ENCODE measurements at regions not wholly inside any gene's neighbourhood (a gene's known extent, or its start where the extent isn't known, plus 50 kb on each side); places are given as distances from the start of the nearest gene placed in this dataset.
A peak's percentile ranks its signal among the peaks of the same experiment; 100 is the strongest.

DNA sequence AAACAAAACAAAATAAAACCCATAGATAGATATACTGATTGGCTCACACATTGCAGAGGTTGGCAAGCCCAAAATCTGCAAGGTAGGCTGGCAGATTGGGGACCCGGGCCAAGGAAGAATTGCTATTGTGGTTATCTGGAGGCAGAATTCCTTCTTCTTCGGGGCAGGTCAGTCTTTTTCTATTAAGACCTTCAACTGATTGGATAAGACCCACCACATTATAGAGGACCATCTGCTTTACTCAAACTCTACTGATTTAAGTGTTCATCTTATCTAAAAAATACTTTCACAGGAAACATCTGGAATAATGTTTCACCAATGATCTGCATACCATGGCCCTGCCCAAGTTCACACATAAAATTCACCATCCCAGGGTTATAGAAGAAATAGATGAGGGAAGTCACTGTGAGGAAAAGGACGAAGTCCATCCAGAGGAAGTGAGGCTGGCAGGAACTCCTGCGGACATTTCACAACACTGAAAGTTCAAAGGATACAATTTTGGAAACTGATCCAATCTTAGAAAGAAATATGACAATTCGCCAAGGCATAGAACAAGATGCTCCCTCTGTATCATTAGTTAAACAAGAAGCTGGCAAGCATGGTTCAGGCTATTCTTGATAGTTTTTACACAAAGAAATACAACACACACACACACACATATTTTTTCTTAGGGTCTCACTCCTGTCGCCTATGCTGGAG lies 127.6 kb upstream of the MED13L start:
- no peak for DNase-seq

DNA sequence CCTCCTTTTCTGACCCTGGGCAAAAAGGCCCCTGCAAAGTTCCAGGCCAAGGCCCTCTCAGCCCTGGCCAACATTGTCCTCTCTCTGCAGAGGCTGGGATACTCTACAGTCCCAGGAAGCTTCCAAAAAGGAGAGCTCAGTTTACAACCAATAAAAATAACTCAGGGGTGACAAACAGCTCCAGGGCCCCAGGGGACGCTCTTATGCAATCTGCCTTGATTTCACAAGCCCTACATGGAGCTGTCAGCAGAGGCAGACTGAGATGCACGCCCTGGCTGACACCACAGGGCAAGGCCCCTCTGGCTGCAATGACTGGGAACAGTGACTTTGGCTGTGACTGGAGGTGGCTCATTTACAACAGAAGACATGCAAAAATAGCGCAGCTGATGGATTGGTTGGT lies 129.0 kb upstream of the MED13L start:
- no peak for DNase-seq

DNA sequence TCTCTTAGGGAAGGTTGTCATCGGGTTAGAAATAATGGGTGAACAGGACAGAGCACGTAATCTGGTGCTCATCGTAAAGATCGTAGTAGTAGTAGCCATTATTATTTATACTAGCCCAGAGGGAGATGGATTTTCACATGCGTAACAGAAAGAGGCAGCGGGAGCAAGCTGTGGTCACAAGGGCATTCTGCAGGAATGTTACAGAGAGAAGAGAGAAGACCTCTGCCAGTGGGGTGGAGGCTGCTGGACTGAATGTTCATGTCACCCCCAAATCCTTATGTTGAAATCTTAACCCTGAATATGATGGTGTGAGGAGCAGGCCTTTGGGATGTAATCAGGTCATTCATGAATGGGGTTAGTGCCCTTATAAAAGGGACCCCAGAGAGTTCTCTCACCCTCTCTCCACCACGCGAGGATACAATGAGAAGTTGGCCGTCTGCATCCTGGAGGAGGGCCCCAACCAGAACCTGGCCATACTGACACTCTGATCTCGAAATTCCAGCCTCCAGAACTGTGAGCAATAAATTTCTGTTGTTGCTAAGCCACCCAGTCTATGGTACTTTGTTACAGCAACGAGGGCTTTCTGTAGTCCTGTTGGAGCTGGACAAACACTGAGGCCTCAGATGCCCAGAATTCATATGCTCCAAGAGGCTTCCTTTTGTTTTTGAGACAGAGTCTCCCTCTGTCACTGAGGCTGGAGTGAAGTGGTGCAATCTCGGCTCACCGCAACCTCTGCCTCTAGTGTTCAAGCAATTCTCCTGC lies 131.2 kb upstream of the MED13L start:
- DNase-seq: no peak

DNA sequence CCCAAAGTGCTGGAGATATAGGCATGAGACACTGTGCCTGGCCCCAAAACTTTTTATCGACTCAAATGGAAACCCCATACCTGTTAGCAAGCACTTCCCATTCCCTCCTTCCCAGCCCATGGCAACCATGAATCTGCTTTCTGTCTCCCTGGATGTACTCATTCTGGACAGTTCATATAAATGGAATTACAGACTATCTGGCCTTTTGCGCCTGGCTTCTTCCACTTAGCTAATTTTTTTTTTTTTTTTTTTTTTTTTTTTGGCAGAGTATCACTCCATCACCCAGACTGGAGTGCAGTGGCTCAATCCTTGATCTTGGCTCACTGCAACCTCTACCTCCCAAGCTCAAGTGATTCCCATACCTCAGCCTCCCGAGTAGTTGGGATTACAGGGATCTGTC lies 134.5 kb upstream of the MED13L start:
- no peak for DNase-seq

DNA sequence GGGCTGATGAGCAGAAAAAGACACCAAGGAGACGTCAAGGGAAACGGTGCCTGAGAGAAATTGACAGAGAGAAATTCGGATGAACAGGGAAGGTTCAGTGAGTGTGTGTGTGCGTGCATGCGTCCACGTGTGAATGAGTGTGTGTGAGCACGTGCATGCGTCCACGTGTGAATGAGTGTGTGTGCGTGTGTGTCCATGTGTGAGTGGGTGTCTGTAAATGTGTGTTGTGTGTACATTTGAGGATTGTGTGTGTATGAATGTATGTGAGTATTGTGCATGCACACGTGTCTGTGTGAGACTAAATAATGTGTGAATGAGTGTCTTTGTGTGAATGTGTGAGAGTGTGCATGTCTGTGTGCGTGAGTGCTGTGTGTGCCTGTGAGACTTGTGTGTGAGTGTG lies 137.4 kb upstream of the MED13L start:
- no peak for DNase-seq

DNA sequence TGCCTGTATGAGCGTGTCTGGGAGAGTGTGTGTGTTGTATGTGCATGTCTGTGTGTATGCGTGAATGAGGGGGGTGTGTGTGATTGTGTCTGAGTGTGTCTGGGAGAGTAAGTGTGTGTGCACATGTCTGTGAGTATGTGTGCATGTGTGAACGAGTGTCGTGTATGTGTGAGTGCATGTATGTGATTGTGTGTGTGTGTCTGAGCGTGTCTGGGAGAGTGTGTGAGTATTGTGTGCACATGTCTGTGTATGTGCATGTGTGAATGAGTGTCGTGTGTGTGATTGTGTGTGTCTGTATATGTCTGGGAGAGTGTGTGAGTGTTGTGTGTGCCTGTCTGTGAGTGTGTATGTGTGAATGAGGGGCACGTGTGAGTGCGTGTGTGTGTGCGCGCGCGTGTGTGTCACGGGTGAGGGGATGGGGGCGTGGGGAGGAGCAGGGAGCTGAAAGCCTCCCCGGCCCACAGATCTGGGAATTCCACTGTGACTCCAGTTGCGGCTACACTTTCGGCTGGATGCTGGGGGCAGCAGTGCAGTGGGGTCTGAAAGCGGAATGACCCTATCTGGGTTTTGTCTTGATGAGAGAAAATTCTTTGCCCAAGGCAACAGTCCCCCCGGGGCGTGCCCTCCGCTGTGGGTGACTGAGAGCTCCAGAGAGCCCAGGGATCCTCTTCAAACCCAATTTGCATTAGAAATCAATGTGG lies 138.1 kb upstream of the MED13L start:
- DNase-seq: no peak

DNA sequence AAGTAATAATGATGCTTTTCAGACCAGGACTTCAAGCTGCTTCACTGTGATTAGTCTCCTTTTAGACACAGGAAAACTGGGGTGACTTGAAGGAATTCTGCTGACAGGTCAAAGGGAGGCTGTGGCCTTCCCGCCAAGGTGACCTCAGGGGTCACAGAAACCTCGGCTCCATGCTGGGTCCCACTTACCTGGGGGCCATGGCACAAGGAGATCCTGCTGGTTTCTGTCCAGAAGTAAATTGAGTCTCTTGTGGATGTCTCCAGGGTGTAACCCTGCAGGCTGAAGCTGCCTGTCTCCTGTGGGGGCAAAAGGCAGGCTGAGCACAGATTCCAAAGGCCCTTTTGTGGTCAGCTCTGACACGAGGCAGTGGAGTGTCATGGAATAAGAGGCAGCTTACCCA lies 138.7 kb upstream of the MED13L start:
- DNase-seq: no peak

DNA sequence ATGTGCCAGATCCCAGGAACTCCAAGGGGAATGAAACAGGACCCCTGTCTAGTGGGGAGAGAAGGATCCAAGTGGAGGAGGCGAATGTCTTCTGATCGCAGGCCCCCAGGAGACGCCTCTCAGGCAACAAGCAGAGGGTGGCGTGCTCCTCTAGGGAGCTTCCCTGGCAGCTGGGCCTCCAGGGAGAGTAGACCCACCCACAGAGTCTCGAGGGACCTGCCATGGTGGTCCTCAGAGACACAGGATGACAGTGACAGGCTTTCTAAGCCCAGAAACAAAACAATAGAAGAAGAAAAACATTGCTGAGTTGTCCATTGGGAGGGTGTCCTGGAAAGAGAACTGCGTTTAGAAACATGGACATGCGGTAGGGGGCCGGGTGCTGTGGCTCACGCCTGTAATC lies 140.6 kb upstream of the MAP1LC3B2 start:
- DNase-seq: no peak

DNA sequence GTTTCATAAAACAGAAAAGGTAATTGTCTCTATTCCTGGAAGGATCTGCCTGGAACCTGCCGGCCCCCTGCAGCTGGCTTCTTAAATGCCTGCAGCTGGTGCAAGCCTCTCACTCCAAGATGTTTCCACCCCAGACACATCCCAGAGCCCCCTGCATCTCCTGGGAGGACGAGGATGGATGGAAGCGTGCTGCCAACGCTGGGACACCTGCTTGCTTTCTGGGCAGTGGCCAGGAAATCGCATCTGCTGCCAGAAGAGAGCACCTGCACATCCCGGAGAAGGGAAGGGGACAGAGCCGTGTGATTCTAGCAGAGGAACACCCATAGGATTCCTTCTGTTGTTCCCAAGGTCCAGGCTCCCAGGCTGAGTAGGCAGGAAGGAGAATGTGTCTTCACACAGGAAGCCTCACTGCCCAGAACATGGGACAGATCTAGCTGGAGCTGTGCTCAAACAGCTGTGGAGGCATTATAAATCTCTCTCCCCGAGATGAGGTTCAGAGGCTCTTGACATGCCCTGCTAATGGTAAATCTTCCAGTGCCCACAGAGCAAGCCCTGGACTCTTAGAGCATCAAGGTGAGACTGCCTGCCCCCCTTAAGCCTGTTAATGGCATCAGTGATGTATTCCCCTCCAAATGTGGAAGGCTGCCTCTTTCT lies 138.8 kb upstream of the MAP1LC3B2 start:
- no peak for DNase-seq

DNA sequence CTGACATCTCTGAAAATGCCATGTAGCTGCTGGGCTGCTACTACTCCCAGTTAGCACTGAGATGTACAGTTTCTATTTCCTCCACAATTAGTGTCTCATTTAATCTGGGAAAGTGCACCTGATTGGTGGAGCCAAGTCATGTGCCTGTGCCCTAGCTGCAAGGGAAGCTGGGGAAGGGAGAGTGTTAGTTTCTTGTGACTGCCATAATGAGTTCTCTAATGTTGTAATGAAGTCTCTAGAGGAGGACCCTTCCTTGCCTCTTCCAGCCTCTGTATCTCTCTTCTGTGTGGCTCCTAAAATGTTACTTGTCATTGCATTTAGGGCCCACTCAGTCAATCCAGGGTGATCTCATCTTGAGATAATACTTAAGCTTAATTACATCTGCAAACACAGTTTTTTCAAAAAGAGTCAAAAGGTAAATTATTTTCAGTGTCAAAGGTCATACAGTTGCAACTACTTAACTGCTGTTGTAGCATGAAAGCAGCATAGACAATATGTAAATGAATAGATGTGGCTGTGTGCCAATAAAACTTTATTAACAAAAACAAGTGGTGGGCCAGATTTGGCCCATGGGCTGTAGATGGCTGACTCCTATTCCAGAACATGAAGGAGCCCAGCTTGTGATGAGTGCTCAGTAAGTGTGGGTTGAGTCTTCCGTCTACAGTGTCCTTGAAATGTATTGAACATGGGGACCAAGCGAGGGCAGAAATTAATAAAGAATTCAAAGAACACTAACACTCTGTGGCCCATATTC lies 137.2 kb upstream of the MAP1LC3B2 start:
- DNase-seq: no peak

DNA sequence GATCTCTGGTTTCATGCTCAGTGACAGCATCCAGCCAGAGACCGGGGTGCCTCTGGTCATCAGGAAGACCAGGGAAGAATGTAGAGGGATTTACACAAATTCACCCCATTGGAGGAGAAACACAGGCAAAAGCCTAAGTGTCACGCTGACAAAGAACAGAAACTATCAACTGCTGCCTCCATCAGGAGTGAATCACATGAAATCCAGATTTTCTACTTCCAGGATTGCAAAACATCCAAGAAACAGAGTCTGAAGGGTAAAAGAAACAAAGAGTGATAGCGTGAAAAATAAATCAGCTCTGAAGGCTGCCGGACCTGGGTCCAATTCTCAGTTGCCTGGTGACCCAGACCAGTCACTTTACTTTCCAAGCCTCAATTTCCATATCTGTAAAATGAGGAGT lies 136.1 kb upstream of the MAP1LC3B2 start:
- peak; percentile 58 for DNase-seq

DNA sequence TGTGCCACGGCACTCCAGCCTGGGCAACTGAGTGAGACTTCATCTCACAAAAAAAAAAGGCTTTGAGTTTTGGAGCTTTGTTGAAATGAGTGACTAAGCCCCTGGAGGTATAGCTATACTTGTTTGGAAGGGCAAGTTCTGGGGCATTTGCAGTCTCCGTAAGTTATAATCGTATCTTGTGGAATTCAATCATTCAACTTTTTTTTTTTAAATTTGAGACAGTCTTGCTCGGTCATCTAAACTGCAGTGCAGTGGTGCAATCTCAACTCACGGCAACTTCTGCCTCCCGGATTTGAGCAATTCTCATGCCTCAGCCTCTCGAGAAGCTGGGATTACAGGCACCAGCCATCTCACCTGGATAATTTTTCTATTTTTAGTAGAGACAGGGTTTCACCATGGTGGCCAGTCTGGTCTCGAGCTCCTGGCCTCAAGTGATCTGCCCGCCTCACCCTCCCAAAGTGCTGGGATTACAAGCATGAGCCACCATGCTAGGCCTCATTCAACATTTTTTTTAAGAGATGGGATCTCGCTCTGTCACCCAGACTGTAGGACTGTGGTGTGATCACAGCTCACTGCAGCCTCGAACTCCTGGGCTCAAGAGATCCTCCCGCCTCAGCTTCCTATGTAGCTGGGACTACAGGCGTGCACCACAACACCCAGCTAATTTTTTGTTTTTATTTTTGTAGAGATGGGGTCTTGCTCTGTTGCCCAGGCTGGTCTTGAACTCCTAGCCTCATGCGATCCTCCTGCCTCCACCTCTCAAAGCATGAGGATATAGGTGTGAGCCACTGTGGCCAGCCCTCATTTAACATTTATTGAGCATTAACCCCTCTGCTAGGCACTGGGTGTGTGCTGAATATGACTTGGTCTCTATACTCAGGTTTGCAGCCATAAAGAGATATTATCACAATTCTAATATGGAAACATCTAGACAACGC lies 133.7 kb upstream of the MAP1LC3B2 start:
- no peak for DNase-seq

DNA sequence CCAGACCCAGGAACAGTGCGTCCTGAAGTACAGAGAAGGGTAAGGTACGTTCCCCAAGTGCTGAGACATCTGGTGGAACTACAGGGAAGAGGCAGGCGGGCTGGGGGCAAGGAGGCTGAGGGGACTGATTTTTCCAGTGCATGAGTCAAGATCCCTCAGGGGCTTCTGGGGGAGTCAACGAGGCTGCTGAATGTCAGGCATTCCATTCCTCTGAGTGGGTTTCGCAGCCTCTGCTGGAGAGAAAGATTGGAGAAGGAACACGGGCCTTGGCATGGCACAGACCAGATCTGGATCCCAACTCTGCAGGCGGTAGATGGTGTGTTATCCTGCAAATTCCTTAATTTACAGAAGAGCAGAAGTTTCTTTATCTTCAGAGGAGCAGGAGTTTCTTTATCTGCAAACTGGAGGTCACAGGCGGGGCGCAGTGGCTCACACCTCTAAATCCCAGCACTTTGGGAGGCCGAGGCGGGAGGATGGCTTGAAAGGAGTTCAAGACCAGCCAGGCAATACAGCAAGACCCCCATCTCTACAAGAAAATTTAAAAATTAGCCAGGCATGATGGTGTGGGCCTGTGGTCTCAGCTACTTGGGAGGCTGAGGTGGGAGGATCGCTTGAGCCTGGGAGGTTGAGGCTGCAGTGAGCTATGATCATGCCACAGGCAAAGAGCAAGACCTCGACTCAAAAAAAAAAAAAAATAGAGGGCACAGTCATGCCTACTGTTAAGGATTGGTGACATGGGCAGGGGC lies 132.6 kb upstream of the MAP1LC3B2 start:
- DNase-seq: peak; percentile 94

DNA sequence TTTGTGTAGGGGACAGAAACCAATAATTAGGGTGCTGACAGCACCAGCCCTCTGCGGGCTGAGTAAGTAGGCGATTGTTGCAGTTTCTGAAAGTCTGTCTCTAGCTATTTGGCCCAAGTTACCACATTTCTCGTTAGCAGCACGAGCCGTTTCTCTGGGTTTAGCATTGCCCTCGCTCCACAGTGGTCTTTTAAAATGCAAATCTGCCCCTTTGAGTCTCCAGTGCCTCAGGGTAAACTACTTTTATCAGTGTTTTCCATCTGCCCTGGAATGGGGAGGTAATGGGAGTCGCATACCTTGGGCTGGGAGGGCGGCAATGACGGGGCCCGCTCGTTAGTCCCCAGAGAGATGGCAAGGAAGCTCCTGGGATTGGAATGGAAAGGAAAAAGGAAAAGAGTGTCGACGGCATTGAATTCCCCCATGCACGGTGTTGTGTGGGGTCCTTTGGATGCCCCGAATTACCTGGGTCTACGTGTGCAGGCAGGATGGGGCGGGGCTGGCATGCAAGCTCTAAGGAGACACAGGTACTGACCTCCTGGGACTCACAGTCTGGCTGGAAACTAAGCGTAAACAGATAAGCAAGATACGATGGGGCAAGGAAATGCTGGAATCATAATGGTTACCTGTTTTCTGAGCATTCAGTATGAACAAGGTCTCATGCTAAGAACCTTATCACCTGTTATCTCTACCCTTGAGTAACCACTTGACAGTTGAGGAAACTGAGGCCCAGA lies 131.8 kb upstream of the MAP1LC3B2 start:
- DNase-seq: no peak

DNA sequence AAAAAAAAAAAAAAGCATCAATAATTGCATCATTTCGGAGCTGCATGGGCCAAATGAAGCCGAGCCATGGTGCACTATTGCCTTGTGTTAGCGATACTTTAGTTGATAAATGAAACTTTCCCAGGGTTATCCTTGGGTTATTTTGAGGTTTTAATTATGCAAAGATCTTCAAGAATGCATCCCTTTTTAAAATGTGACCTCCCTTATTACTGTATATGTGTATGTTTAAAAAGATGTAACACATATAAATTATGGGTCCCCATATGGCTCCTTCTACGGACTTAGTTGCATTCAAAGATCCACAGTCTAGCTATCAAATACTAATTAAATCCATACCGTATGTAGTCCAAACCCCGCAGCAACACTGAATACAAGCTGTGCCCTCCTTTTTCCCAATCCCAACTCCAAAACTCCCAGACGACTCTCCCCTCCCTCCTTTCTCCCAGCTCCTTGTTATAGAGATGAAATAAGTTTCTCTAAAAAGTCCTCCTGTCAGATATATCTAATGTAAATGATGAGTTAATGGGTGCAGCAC lies 129.3 kb upstream of the MAP1LC3B2 start:
- DNase-seq: no peak

DNA sequence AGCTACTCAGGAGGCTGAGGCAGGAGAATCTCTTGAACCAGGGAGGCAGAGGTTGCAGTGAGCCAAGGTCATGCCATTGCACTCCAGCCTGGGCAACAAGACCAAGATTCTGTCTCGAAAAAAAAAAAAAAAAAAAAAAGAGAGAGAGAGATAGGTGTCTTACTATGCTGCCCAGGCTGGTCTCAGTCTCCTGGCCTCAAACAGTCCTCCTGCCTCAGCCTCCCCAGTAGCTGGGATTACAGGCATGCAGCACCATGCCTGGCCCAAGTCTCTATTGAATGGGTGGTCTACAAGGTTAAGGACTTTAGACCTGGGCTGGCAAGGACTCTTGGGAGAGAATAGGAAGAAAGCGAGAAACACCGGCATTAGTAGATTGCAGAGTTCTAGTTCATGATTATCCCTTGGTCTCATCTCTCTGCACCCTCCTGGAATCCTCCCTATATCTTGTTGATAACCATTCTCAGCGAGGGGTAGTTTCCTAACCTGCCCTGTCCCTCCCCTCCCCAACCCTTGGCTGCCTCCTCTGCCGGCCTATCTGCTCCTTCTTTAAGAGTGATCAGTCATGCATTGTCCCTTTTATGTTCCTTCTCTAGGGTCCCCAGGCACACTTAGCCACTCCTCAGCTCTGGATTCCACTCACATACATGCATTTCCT lies 128.1 kb upstream of the MAP1LC3B2 start:
- no peak for DNase-seq

DNA sequence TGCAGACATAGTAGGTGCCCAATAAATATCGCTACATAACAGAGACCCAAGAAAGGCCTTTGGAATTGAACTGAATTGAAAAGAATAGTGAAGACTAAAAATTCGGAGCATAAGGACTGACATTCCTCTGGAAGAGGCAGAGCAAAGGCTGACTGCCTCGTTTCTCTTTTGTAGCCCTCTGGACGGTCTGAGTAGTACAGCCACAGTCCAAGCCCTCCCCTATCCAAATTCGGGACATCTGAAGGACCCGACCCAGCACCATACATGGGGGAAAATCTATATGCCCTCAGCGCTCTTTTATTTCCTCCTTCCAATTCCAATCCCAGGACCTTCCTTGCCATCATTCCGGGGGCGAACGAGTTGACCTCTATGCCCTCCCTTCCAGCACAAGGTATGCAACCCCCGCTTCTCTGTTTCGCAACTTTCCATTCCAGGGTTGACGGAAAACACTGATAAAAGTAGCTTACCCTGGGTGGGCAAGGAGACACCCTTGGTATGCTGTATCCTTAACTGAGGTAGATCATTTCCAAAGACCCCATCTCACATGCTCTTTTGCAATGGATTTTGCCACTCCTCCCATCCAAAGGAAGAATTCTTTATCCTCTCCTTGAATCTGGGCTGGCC lies 127.4 kb upstream of the MAP1LC3B2 start:
- DNase-seq: no peak

DNA sequence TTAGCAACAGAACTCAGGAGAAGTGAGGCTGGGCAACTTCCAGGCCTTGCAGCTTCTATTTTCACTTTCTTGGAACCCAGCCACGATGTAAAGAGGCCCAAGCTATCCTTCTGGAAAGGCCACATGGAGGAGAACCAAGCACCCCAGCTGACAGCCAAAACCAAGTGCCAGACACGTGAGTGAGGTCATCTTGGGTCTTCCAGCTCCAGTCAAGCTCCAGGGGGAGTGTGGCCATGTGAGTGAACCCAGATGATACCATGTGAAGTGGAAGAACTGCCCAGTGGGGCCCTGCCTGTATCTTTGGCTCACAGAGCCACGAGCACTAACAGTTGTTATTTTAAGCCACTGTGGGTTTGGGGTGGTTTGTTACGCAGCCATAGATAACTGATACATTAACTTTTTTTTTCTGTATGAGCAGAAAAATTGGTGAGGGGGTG lies 126.8 kb upstream of the MAP1LC3B2 start:
- no peak for DNase-seq

DNA sequence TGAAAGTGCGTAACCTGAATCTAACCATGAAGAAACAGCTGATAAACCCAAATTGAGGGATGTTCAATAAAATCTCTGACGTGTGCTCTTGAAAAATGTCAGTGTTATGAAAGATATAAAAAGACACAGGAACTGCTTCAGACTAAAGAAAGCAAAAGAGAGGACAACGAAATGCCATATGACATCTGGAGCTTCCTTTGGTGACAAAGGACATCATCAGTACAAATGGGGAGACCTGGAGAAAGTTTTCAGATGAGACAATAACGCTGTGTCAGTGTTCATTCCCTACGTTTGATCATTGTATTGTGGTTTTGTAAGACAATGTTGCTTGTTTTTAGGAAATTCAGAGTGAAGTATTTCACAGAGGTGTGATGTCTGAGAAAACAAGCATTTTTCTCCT lies 125.9 kb upstream of the MAP1LC3B2 start:
- no peak for DNase-seq

Measured in amniotic stem cell (primary cell).